Keratinocyte (primary cell): ENCODE measurements at regions not wholly inside any gene's neighbourhood (a gene's known extent, or its start where the extent isn't known, plus 50 kb on each side); places are given as distances from the start of the nearest gene placed in this dataset.

ENCODE experiments used
- DNase-seq: peaks from one replicate; pipeline ENCODE4 v3.0.0-alpha.2; 2011; ENCODE audit warnings: low read depth, missing footprints, low spot score
- FAIRE-seq: peaks from 2 replicates; lab custom pipeline; 2011; peaks lifted over from hg19 to GRCh38; lab: Jason Lieb, UNC
- H2AFZ ChIP-seq: 2 replicates; pipeline ENCODE4 v1.6.0; 2012; ENCODE audit warnings: low read length, control low read depth, inconsistent platforms; ENCODE audit not compliant: control insufficient read depth
- H3K27ac ChIP-seq: 2 replicates; pipeline ENCODE4 v1.5.1; 2011; ENCODE audit warnings: low read length; ENCODE audit not compliant: control insufficient read depth, insufficient read depth
- H3K27me3 ChIP-seq: 3 replicates; pipeline ENCODE4 v1.6.0; 2011; ENCODE audit warnings: low read length; ENCODE audit not compliant: control insufficient read depth, insufficient read depth; ENCODE audit errors: extremely low read depth
- H3K36me3 ChIP-seq, 2 experiments: 2 replicates in 1 of 2; 3 replicates in 1 of 2; pipeline ENCODE4 v1.5.1; 2011; ENCODE audit warnings: low read length in 2 of 2, mild to moderate bottlenecking in 1 of 2; ENCODE audit not compliant: control insufficient read depth in 2 of 2, insufficient read depth in 2 of 2; ENCODE audit errors: extremely low read depth in 1 of 2
- H3K4me1 ChIP-seq: 3 replicates; pipeline ENCODE4 v1.5.1; 2011; ENCODE audit warnings: low read length; ENCODE audit not compliant: control insufficient read depth, insufficient read depth; ENCODE audit errors: extremely low read depth
- H3K4me2 ChIP-seq: 3 replicates; pipeline ENCODE4 v1.6.0; 2011; ENCODE audit warnings: low read depth, low read length; ENCODE audit not compliant: control insufficient read depth, insufficient read depth; ENCODE audit errors: extremely low read depth
- H3K4me3 ChIP-seq, 3 experiments: fragments of 200-600 bp in 1 of 3; sonication (generic) in 1 of 3; 2 replicates in 2 of 3; 3 replicates in 1 of 3; pipeline ENCODE4 v1.5.1; 2011 to 2016; ENCODE audit warnings: low read length in 3 of 3, mild to moderate bottlenecking in 3 of 3, control low read depth in 2 of 3, inconsistent platforms in 1 of 3, low read depth in 1 of 3, mixed read lengths in 1 of 3, mixed run types in 1 of 3, moderate library complexity in 1 of 3; ENCODE audit not compliant: control insufficient read depth in 2 of 3, insufficient read depth in 2 of 3; ENCODE audit errors: extremely low read depth in 1 of 3
- H3K79me2 ChIP-seq: 2 replicates; pipeline ENCODE4 v1.6.0; 2012; ENCODE audit warnings: low read length; ENCODE audit not compliant: control insufficient read depth, insufficient read depth
- H3K9ac ChIP-seq: 3 replicates; pipeline ENCODE4 v1.6.0; 2011; ENCODE audit warnings: low read length; ENCODE audit not compliant: control insufficient read depth, insufficient read depth; ENCODE audit errors: extremely low read depth
- H3K9me1 ChIP-seq: 3 replicates; pipeline ENCODE4 v1.6.0; 2011; ENCODE audit warnings: low read length; ENCODE audit not compliant: control insufficient read depth, insufficient read depth; ENCODE audit errors: extremely low read depth
- H3K9me3 ChIP-seq: 2 replicates; pipeline ENCODE4 v1.5.1; 2012; ENCODE audit warnings: low read depth, low read length; ENCODE audit not compliant: control insufficient read depth
- H4K20me1 ChIP-seq: 3 replicates; pipeline ENCODE4 v1.6.0; 2011; ENCODE audit warnings: low read length; ENCODE audit not compliant: control insufficient read depth, insufficient read depth; ENCODE audit errors: extremely low read depth
- EZH2 ChIP-seq: IDR thresholded peaks from one replicate; pipeline ENCODE4 v1.6.1; 2012; ENCODE audit warnings: inconsistent platforms, mild to moderate bottlenecking, low read length, moderate library complexity
- dilution Hi-C: fragments of 300-500 bp; cut with MboI; formaldehyde crosslinking; loops from one replicate; pipeline ENCODE4 v1.7.0; 2020; ENCODE audit warnings: low sequenced_read_pairs; ENCODE audit not compliant: extremely low pct_ligation_motif_present
- TF ChIP-seq, protein P1 (sequence below), 3 experiments: IDR thresholded peaks in 1 of 3; conservative IDR thresholded peaks in 1 of 3; optimal IDR thresholded peaks in 1 of 3; 2 replicates in 2 of 3; 3 replicates in 1 of 3; pipeline versions ENCODE3 to v1.5.1; 2011; ENCODE audit warnings: low read length in 3 of 3, mild to moderate bottlenecking in 3 of 3, moderate library complexity in 2 of 3, control low read depth in 1 of 3, inconsistent platforms in 1 of 3; ENCODE audit not compliant: insufficient read depth in 2 of 3; ENCODE audit errors: extremely low read depth in 1 of 3

DNA sequence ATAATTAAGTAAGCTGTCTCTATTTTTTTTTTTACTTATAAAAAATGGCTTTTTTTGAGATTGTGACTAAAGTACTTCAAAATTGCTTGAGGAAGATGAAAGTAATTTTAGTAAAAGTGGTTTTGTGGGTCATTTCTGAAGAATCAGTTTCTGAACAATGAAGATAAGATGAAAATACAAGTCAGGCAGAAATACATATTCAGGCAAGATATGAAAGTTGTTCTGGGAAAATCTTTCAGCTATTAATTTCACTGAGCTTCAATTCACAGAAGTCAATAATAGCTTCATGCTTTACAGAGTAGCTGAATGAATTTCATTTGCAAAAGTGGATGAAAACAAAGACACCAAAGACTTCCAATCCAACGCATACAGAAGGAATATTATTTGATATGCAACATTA, 305.2 kb upstream of the ARSJ start:
- Histone ChIP-seq H3K27me3 (no peaks in the 10 kb centered on the region), H3K4me2 (no peak overlapping the region), H2AFZ (no peak overlapping the region), H3K4me1 (no peaks in the 10 kb centered on the region), H3K9me1 (no peaks in the 10 kb centered on the region), H3K9ac (no peak overlapping the region), H3K27ac (no peak overlapping the region), H3K79me2 (no peaks in the 10 kb centered on the region), H4K20me1 (no peaks in the 10 kb centered on the region), H3K4me3 (no peak overlapping the region), H3K9me3 (peaks cover 2% of the 10 kb centered on the region), H3K36me3 (no peaks in the 10 kb centered on the region)
- FAIRE-seq (no peak), DNase-seq (no peak)
- TF ChIP-seq, protein P1, sequence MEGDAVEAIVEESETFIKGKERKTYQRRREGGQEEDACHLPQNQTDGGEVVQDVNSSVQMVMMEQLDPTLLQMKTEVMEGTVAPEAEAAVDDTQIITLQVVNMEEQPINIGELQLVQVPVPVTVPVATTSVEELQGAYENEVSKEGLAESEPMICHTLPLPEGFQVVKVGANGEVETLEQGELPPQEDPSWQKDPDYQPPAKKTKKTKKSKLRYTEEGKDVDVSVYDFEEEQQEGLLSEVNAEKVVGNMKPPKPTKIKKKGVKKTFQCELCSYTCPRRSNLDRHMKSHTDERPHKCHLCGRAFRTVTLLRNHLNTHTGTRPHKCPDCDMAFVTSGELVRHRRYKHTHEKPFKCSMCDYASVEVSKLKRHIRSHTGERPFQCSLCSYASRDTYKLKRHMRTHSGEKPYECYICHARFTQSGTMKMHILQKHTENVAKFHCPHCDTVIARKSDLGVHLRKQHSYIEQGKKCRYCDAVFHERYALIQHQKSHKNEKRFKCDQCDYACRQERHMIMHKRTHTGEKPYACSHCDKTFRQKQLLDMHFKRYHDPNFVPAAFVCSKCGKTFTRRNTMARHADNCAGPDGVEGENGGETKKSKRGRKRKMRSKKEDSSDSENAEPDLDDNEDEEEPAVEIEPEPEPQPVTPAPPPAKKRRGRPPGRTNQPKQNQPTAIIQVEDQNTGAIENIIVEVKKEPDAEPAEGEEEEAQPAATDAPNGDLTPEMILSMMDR (optimal IDR thresholded peaks at IDR 0.05 in 1 of 3, IDR thresholded peaks at IDR 0.05 in 1 of 3, conservative IDR thresholded peaks at IDR 0.05 in 1 of 3; ENCODE audit: extremely low read depth in 1 of 3, insufficient read depth in 2 of 3, low read length in 3 of 3) = no peak
- TF ChIP-seq EZH2 = no peak
- dilution Hi-C loops = no loop called here

GRCh38 chr4:114286262-114286810, 306.9 kb upstream of the ARSJ start:
- Histone ChIP-seq H4K20me1 (no peaks in the 10 kb centered on the region), H3K9ac (no peak overlapping the region), H3K4me1 (no peaks in the 10 kb centered on the region), H2AFZ (no peak overlapping the region), H3K79me2 (no peaks in the 10 kb centered on the region), H3K36me3 (no peaks in the 10 kb centered on the region), H3K9me1 (no peaks in the 10 kb centered on the region), H3K27ac (no peak overlapping the region), H3K4me2 (no peak overlapping the region), H3K4me3 (no peak overlapping the region), H3K27me3 (no peaks in the 10 kb centered on the region), H3K9me3 (peaks cover 2% of the 10 kb centered on the region)
- dilution Hi-C loops = no loop called here
- FAIRE-seq (peak; percentile 26), DNase-seq (no peak)
- TF ChIP-seq, protein P1 (optimal IDR thresholded peaks at IDR 0.05 in 1 of 3, IDR thresholded peaks at IDR 0.05 in 1 of 3, conservative IDR thresholded peaks at IDR 0.05 in 1 of 3; ENCODE audit: extremely low read depth in 1 of 3, insufficient read depth in 2 of 3, low read length in 3 of 3) = no peak
- TF ChIP-seq EZH2 = no peak
